ENCODE measurements at regions not wholly inside any gene's neighbourhood (a gene's known extent, or its start where the extent isn't known, plus 50 kb on each side); places are given as distances from the start of the nearest gene placed in this dataset.

DNA sequence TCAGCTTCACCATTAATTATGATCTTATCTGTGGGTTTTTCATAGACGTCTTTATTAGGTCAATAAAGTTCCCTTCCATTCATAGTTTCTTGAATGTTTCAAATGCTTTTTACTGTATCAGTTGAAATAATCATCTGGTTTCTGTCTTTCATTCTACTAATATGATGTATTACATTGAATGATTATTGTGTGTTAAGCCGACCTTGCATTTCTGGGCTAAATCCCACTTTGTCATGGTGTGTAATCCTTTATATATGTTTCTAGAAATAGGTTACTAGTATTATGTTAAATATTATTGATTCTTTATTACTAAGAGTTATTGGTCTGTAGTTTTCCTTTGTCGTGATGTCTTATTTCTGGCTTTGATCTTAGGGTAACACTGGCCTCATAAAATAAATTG, 134.9 kb downstream of the FASLG start:
- no TSS peak for BruUV-seq (replicated peaks)
- no peaks in the 10 kb centered on the region for H3K27me3 ChIP-seq (ENCODE audit: insufficient read depth, low read length)
- no peak for TF ChIP-seq ZFX (IDR thresholded peaks at IDR 0.05)
- TF ChIP-seq, protein P1, sequence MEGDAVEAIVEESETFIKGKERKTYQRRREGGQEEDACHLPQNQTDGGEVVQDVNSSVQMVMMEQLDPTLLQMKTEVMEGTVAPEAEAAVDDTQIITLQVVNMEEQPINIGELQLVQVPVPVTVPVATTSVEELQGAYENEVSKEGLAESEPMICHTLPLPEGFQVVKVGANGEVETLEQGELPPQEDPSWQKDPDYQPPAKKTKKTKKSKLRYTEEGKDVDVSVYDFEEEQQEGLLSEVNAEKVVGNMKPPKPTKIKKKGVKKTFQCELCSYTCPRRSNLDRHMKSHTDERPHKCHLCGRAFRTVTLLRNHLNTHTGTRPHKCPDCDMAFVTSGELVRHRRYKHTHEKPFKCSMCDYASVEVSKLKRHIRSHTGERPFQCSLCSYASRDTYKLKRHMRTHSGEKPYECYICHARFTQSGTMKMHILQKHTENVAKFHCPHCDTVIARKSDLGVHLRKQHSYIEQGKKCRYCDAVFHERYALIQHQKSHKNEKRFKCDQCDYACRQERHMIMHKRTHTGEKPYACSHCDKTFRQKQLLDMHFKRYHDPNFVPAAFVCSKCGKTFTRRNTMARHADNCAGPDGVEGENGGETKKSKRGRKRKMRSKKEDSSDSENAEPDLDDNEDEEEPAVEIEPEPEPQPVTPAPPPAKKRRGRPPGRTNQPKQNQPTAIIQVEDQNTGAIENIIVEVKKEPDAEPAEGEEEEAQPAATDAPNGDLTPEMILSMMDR (IDR thresholded peaks at IDR 0.05 in 2 of 3, conservative IDR thresholded peaks at IDR 0.05 in 1 of 3; ENCODE audit: borderline replicate concordance in 1 of 3, insufficient read depth in 1 of 3, low read depth in 2 of 3, low read length in 2 of 3), result no peak
- no peak for TF ChIP-seq CBX3 (IDR thresholded peaks at IDR 0.05; ENCODE audit: low read depth)
- TF ChIP-seq, protein P2, sequence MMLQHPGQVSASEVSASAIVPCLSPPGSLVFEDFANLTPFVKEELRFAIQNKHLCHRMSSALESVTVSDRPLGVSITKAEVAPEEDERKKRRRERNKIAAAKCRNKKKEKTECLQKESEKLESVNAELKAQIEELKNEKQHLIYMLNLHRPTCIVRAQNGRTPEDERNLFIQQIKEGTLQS (IDR thresholded peaks at IDR 0.05), result no peak
- no peak for TF ChIP-seq JUND (IDR thresholded peaks at IDR 0.05)
- no peak for TF ChIP-seq CEBPB (IDR thresholded peaks at IDR 0.05; ENCODE audit: low read depth)
- TF ChIP-seq SP1 (IDR thresholded peaks at IDR 0.05; ENCODE audit: low read depth), result no peak
- no peak for TF ChIP-seq EGR1 (IDR thresholded peaks at IDR 0.05; ENCODE audit: low read depth)
- no peak for TF ChIP-seq SRF (IDR thresholded peaks at IDR 0.05; ENCODE audit: low read depth)
- TF ChIP-seq FOSL1 (IDR thresholded peaks at IDR 0.05; ENCODE audit: low read depth), result no peak
- TF ChIP-seq ZNF274 (IDR thresholded peaks at IDR 0.05; ENCODE audit: low read depth, low read length), result no peak
- no peak for TF ChIP-seq RAD21 (IDR thresholded peaks at IDR 0.05; ENCODE audit: low read depth)
- no peak for TF ChIP-seq YY1 (IDR thresholded peaks at IDR 0.05; ENCODE audit: extremely low read depth, insufficient replicate concordance, low read depth, low read length)
- no peak for TF ChIP-seq EZH2 (IDR thresholded peaks at IDR 0.05)
- TF ChIP-seq ELF1 (IDR thresholded peaks at IDR 0.05; ENCODE audit: borderline replicate concordance, low read depth), result no peak
- TF ChIP-seq, protein P3, sequence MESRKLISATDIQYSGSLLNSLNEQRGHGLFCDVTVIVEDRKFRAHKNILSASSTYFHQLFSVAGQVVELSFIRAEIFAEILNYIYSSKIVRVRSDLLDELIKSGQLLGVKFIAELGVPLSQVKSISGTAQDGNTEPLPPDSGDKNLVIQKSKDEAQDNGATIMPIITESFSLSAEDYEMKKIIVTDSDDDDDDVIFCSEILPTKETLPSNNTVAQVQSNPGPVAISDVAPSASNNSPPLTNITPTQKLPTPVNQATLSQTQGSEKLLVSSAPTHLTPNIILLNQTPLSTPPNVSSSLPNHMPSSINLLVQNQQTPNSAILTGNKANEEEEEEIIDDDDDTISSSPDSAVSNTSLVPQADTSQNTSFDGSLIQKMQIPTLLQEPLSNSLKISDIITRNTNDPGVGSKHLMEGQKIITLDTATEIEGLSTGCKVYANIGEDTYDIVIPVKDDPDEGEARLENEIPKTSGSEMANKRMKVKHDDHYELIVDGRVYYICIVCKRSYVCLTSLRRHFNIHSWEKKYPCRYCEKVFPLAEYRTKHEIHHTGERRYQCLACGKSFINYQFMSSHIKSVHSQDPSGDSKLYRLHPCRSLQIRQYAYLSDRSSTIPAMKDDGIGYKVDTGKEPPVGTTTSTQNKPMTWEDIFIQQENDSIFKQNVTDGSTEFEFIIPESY (IDR thresholded peaks at IDR 0.05; ENCODE audit: extremely low read depth, insufficient replicate concordance, low read length), result no peak
- TF ChIP-seq, protein P4, sequence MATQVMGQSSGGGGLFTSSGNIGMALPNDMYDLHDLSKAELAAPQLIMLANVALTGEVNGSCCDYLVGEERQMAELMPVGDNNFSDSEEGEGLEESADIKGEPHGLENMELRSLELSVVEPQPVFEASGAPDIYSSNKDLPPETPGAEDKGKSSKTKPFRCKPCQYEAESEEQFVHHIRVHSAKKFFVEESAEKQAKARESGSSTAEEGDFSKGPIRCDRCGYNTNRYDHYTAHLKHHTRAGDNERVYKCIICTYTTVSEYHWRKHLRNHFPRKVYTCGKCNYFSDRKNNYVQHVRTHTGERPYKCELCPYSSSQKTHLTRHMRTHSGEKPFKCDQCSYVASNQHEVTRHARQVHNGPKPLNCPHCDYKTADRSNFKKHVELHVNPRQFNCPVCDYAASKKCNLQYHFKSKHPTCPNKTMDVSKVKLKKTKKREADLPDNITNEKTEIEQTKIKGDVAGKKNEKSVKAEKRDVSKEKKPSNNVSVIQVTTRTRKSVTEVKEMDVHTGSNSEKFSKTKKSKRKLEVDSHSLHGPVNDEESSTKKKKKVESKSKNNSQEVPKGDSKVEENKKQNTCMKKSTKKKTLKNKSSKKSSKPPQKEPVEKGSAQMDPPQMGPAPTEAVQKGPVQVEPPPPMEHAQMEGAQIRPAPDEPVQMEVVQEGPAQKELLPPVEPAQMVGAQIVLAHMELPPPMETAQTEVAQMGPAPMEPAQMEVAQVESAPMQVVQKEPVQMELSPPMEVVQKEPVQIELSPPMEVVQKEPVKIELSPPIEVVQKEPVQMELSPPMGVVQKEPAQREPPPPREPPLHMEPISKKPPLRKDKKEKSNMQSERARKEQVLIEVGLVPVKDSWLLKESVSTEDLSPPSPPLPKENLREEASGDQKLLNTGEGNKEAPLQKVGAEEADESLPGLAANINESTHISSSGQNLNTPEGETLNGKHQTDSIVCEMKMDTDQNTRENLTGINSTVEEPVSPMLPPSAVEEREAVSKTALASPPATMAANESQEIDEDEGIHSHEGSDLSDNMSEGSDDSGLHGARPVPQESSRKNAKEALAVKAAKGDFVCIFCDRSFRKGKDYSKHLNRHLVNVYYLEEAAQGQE (IDR thresholded peaks at IDR 0.05; ENCODE audit: low read depth), result no peak
- TF ChIP-seq TCF7L2 (IDR thresholded peaks at IDR 0.05; ENCODE audit: borderline replicate concordance, extremely low read depth, insufficient read depth, insufficient read length), result no peak

More for the DNA sequence above, 134.9 kb downstream of the FASLG start:
- no peaks in the 10 kb centered on the region for H3K9me3 ChIP-seq (ENCODE audit: control insufficient read depth in 1 of 2, insufficient read depth in 1 of 2, low read depth in 1 of 2, low read length in 2 of 2)
- DNase-seq (ENCODE audit: low read depth, low spot score), result no peak
- H3K79me2 ChIP-seq (ENCODE audit: insufficient read depth, low read length), result no peaks in the 10 kb centered on the region
- ChIA-PET POLR2A (no interaction called here), CTCF (no interaction called here), RAD21 (ENCODE audit: low non-redundant PET in 1 of 2, low total read pairs in 2 of 2, uncharacterized antibody in 2 of 2, unreplicated experiment in 2 of 2) (no interaction called here)
- H4K20me1 ChIP-seq (ENCODE audit: insufficient read depth), result no peaks in the 10 kb centered on the region
- H3K27ac ChIP-seq (ENCODE audit: low read depth, low read length), result no peak overlapping the region
- H3K4me1 ChIP-seq (ENCODE audit: control insufficient read depth in 1 of 2, insufficient read depth in 2 of 2, low read length in 2 of 2), result no peaks in the 10 kb centered on the region
- H3K9me2 ChIP-seq (ENCODE audit: insufficient read depth), result no peaks in the 10 kb centered on the region
- no peak overlapping the region for H2AFZ ChIP-seq (ENCODE audit: low read depth, low read length, poor library complexity, severe bottlenecking)
- H3K36me3 ChIP-seq (ENCODE audit: control insufficient read depth in 1 of 2, insufficient read depth in 2 of 2, low read length in 2 of 2), result no peaks in the 10 kb centered on the region
- H3K4me2 ChIP-seq (ENCODE audit: low read length), result no peak overlapping the region
- no peak for ATAC-seq
- H3K4me3 ChIP-seq (replicated peaks in 1 of 2; ENCODE audit: low read depth in 1 of 2, low read length in 2 of 2), result no peak overlapping the region
- intact Hi-C loops (cut with micrococcal nuclease), result no loop called here
- H3K9ac ChIP-seq (ENCODE audit: low read length), result no peak overlapping the region
